CD4-positive, alpha-beta memory T cell (primary cell): ENCODE measurements at regions not wholly inside any gene's neighbourhood (a gene's known extent, or its start where the extent isn't known, plus 50 kb on each side); places are given as distances from the start of the nearest gene placed in this dataset.

Experiments
- CTCF ChIA-PET: fragments of 350-600 bp; sonication (Branson Sonifier 250); formaldehyde crosslinking; loops from one replicate; lab custom pipeline; 2021; ENCODE audit warnings: inconsistent platforms; ENCODE audit not compliant: partially characterized antibody; lab: Charles Lee
- POLR2A ChIA-PET: fragments of 350-600 bp; sonication (Branson Sonifier 250); formaldehyde crosslinking; loops from one replicate; lab custom pipeline; 2021; ENCODE audit not compliant: partially characterized antibody; lab: Charles Lee
- DNase-seq, 5 donors: peaks; one replicate each; pipeline versions ENCODE4 v3.0.0 to v3.0.0-alpha.2; 2020 to 2022; ENCODE audit warnings: mixed read lengths in 1 of 5
- H3K27ac ChIP-seq: one replicate; pipeline ENCODE4 v1.7.0; 2013; ENCODE audit warnings: low read depth, low read length
- H3K27me3 ChIP-seq: 2 replicates; pipeline ENCODE4 v1.7.0; 2013; ENCODE audit warnings: mild to moderate bottlenecking, low read length, moderate library complexity; ENCODE audit not compliant: insufficient read depth
- H3K36me3 ChIP-seq: 2 replicates; pipeline ENCODE4 v1.7.0; 2013; ENCODE audit warnings: mild to moderate bottlenecking, low read length, moderate library complexity; ENCODE audit not compliant: insufficient read depth
- H3K4me1 ChIP-seq: 2 replicates; pipeline ENCODE4 v1.7.0; 2013; ENCODE audit warnings: mild to moderate bottlenecking, low read length, moderate library complexity; ENCODE audit not compliant: insufficient read depth
- H3K4me3 ChIP-seq, 2 donors: one replicate each; pipeline ENCODE4 v1.7.0; 2013; ENCODE audit warnings: low read length in 2 of 2, mild to moderate bottlenecking in 1 of 2
- H3K9me3 ChIP-seq, 2 donors: one replicate each; pipeline ENCODE4 v1.7.0; 2013; ENCODE audit warnings: low read length in 2 of 2, control low read depth in 1 of 2; ENCODE audit not compliant: control insufficient read depth in 1 of 2
- H3K27ac Mint-ChIP-seq, 7 donors: one replicate each; pipeline ENCODE4 v1.8.0; 2020 to 2021; ENCODE audit warnings: mixed read lengths in 7 of 7, mild to moderate bottlenecking in 6 of 7, inconsistent platforms in 3 of 7, moderate library complexity in 3 of 7
- H3K27me3 Mint-ChIP-seq, 2 donors: one replicate each; pipeline ENCODE4 v1.8.0; 2020 to 2021; ENCODE audit warnings: mixed read lengths in 2 of 2
- H3K36me3 Mint-ChIP-seq, 2 donors: one replicate each; pipeline ENCODE4 v1.8.0; 2020 to 2021; ENCODE audit warnings: mixed read lengths in 2 of 2, inconsistent platforms in 1 of 2, mild to moderate bottlenecking in 1 of 2
- H3K4me1 Mint-ChIP-seq, 4 donors: one replicate each; pipeline ENCODE4 v1.8.0; 2020 to 2021; ENCODE audit warnings: mixed read lengths in 4 of 4, mild to moderate bottlenecking in 1 of 4
- H3K4me3 Mint-ChIP-seq, 8 donors: one replicate each; pipeline ENCODE4 v1.8.0; 2020 to 2021; ENCODE audit warnings: mixed read lengths in 8 of 8, mild to moderate bottlenecking in 7 of 8, moderate library complexity in 6 of 8, inconsistent platforms in 3 of 8
- H3K9me3 Mint-ChIP-seq, 8 donors: one replicate each; pipeline ENCODE4 v1.8.0; 2020 to 2021; ENCODE audit warnings: mixed read lengths in 8 of 8, mild to moderate bottlenecking in 5 of 8, inconsistent platforms in 3 of 8, moderate library complexity in 1 of 8
- intact Hi-C: fragments of 100-400 bp; cut with micrococcal nuclease; formaldehyde crosslinking; loops from one replicate; pipeline ENCODE4 v1.15.1; 2023

DNA sequence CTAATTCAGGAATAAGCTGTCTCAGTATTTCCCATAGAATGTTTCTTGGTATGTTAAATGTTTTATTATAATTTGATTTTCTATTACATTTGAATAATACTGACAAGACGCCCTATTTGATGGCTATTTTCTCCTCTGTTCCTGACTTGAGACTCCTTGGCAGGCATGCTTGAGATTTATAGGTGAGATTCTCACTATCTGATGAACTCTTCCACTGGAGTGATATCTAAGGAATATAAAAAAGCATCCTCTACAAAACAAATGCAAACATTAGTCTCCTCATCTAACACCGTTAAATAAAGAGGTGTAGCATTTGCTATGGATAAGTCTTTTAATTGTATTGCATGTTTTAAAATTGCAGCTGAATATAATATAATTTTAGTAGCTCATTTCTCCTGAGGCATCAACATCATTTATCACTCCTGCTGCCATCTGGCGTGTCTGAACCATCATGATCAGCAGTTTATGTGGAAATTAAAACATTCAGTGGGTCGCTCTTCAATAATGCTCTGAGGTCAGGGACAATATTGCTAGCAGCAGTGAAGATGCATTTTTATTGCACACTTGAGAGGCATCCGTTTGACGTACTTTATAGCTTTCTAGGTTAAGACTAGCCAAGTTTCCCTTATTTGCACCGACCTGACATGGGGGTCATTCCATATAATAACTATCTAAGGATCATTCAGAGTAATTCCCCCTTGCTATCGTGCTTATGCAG, 210.4 kb upstream of the GALNTL6 start:
- Histone ChIP-seq H3K36me3 (no peaks in the 10 kb centered on the region), H3K27ac (no peak overlapping the region), H3K4me3 (no peak overlapping the region), H3K9me3 (no peaks in the 10 kb centered on the region), H3K27me3 (no peaks in the 10 kb centered on the region), H3K4me1 (no peaks in the 10 kb centered on the region)
- intact Hi-C loops: no loop called here
- no peaks in the 10 kb centered on the region for H3K4me1 Mint-ChIP-seq
- DNase-seq: no peak
- no peaks in the 10 kb centered on the region for H3K36me3 Mint-ChIP-seq
- peaks cover 0 to 12% (median 7%) of the 10 kb centered on the region in 8 donors for H3K9me3 Mint-ChIP-seq
- no peak overlapping the region for H3K4me3 Mint-ChIP-seq
- no peak overlapping the region for H3K27ac Mint-ChIP-seq
- CTCF ChIA-PET: no interaction called here
- H3K27me3 Mint-ChIP-seq: no peaks in the 10 kb centered on the region
- POLR2A ChIA-PET: no interaction called here

DNA sequence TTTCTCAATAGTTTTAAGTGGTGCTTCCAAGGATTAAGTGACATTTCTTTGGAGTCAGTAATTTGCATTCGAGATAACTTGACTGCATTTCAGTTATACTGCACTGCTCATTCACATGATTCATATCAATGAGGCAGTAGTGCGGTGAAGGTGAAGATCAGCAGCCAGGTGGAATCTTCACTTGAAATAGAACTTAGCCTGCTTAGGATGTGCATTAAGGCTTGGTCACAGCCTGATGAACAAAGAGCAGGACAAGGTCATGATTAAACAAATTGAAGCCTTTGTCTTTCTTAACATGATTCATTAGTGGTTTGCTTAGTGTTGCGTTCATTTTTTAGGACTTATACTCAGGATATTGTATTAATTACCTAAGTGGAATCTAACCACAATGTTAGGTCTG, 212.1 kb upstream of the GALNTL6 start:
- CTCF ChIA-PET: no interaction called here

DNA sequence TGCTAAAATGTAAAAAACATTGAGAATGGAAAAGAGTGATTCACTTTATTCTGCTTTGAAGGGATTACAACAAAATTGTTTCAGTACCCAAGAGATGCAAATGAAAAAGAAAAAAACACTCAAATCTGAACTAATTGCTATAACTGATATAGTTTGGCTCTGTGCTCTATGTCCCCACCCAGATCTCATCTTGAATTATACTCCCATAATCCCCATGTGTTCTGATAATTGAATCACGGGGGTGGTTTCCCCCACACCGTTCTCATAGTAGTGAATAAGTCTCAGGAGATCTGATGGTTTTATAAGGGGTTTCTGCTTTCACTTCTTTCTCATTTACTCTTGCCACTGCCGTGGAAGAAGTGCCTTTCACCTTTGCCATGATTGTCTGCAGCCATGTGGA, 213.6 kb upstream of the GALNTL6 start:
- POLR2A ChIA-PET: no interaction called here
- no peaks in the 10 kb centered on the region for H3K36me3 ChIP-seq
- no peaks in the 10 kb centered on the region for H3K36me3 Mint-ChIP-seq
- no peaks in the 10 kb centered on the region for H3K27me3 Mint-ChIP-seq
- no peaks in the 10 kb centered on the region for H3K27me3 ChIP-seq
- CTCF ChIA-PET: no interaction called here
- H3K27ac Mint-ChIP-seq: no peak overlapping the region
- H3K4me1 ChIP-seq: no peaks in the 10 kb centered on the region
- no peaks in the 10 kb centered on the region for H3K4me1 Mint-ChIP-seq
- no peak overlapping the region for H3K27ac ChIP-seq
- H3K4me3 ChIP-seq: no peak overlapping the region
- H3K9me3 Mint-ChIP-seq: peaks cover 0 to 10% (median 6%) of the 10 kb centered on the region in 8 donors
- no peaks in the 10 kb centered on the region for H3K9me3 ChIP-seq
- no peak overlapping the region for H3K4me3 Mint-ChIP-seq
- intact Hi-C loops: no loop called here
- DNase-seq: no peak

More for the DNA sequence above, 212.1 kb upstream of the GALNTL6 start:
- H3K27ac ChIP-seq: no peak overlapping the region
- intact Hi-C loops: no loop called here
- H3K27me3 ChIP-seq: no peaks in the 10 kb centered on the region
- no peaks in the 10 kb centered on the region for H3K4me1 ChIP-seq
- Mint-ChIP-seq H3K36me3 (no peaks in the 10 kb centered on the region), H3K9me3 (peaks cover 0 to 10% (median 6%) of the 10 kb centered on the region in 8 donors), H3K27ac (no peak overlapping the region), H3K4me1 (no peaks in the 10 kb centered on the region), H3K27me3 (no peaks in the 10 kb centered on the region), H3K4me3 (no peak overlapping the region)
- no peak for DNase-seq
- no peak overlapping the region for H3K4me3 ChIP-seq
- no peaks in the 10 kb centered on the region for H3K9me3 ChIP-seq
- no peaks in the 10 kb centered on the region for H3K36me3 ChIP-seq
- POLR2A ChIA-PET: no interaction called here

- no peak for DNase-seq
- H3K27ac ChIP-seq: no peak overlapping the region
- Mint-ChIP-seq H3K9me3 (peaks cover 3 to 7% (median 5%) of the 10 kb centered on the region in 8 donors), H3K36me3 (no peaks in the 10 kb centered on the region), H3K4me3 (no peak overlapping the region), H3K4me1 (no peaks in the 10 kb centered on the region), H3K27ac (no peak overlapping the region), H3K27me3 (no peaks in the 10 kb centered on the region)
- no peaks in the 10 kb centered on the region for H3K27me3 ChIP-seq
- intact Hi-C loops: no loop called here
- no peaks in the 10 kb centered on the region for H3K9me3 ChIP-seq
- H3K4me3 ChIP-seq: no peak overlapping the region
- H3K36me3 ChIP-seq: no peaks in the 10 kb centered on the region
- ChIA-PET CTCF (no interaction called here), POLR2A (no interaction called here)
- no peaks in the 10 kb centered on the region for H3K4me1 ChIP-seq
Observed at GRCh38 chr4:171594293-171594692, 218.9 kb upstream of the GALNTL6 start.

DNA sequence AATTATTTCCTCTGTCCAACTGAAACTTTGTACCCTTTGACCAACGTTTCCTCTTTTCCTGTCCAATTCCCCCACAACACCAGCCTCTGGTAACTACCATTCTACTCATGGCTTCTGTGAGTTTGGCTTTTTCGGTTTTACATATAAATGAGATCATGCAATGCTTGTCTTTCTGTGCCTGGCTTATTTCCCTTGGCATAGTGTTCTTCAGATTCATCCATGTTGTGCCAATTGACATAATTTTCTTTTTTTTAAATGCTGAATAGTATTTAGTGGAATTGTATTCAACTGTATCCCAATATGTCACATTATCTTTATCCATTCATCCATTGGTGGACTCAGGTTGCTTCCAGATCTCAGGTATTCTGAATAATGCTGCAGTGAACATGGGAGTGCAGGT, 222.5 kb upstream of the GALNTL6 start:
- peaks cover 0 to 8% (median 5%) of the 10 kb centered on the region in 8 donors for H3K9me3 Mint-ChIP-seq
- H3K27me3 ChIP-seq: no peaks in the 10 kb centered on the region
- no peak for DNase-seq
- no peaks in the 10 kb centered on the region for H3K36me3 ChIP-seq
- no peak overlapping the region for H3K4me3 Mint-ChIP-seq
- H3K36me3 Mint-ChIP-seq: no peaks in the 10 kb centered on the region
- no peak overlapping the region for H3K4me3 ChIP-seq
- no peaks in the 10 kb centered on the region for H3K9me3 ChIP-seq
- no peaks in the 10 kb centered on the region for H3K27me3 Mint-ChIP-seq
- H3K4me1 ChIP-seq: no peaks in the 10 kb centered on the region
- no peaks in the 10 kb centered on the region for H3K4me1 Mint-ChIP-seq
- H3K27ac ChIP-seq: no peak overlapping the region
- ChIA-PET CTCF (no interaction called here), POLR2A (no interaction called here)
- intact Hi-C loops: no loop called here
- no peak overlapping the region for H3K27ac Mint-ChIP-seq

DNA sequence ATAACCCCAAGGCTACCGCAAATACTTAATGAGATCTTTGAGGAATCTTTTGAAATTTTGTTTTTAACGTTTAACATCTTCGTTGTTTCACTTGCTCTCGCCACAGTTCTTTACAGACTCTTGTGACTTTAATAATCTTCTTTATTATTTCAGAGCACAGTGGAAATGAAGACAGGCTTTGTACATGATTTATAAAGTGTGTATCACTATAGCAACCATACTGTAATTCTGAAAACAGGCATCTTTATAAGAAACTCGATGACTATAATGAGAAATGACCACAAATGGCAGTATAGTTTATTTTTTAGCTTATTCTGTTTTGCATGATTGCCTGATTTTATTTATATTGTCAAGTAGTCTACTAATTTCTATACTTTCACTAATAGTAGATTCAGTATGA, 224.4 kb upstream of the GALNTL6 start:
- Histone ChIP-seq H3K27ac (no peak overlapping the region), H3K9me3 (no peaks in the 10 kb centered on the region), H3K4me3 (no peak overlapping the region), H3K4me1 (no peaks in the 10 kb centered on the region), H3K36me3 (no peaks in the 10 kb centered on the region), H3K27me3 (no peaks in the 10 kb centered on the region)
- CTCF ChIA-PET: no interaction called here
- no peak for DNase-seq
- intact Hi-C loops: no loop called here
- Mint-ChIP-seq H3K9me3 (peaks cover 0 to 9% (median 5%) of the 10 kb centered on the region in 8 donors), H3K4me1 (no peaks in the 10 kb centered on the region), H3K4me3 (no peak overlapping the region), H3K27me3 (no peaks in the 10 kb centered on the region), H3K27ac (no peak overlapping the region), H3K36me3 (no peaks in the 10 kb centered on the region)
- POLR2A ChIA-PET: no interaction called here

DNA sequence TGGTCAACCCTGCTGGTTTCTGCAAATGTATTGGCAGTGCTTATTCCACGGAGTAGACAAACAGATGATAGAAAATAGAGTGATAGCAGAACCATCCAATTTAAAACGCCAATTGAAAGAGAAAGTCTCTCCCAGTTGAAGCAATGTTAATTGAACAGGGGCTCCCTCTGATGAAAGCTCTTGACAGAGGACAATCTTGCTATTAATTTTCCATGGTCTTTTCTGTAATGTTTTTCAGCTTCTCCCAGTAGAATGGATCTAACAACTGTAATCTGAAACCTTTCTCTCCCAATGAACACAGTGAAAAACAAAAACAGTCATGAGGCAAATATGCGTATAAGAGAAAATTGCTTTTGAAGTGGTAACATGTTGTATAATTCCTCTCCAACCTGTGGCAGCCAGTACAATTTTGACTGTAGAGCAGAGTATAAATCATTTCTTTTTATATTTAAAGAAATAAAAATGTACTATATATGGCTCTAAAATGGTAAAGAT, 225.1 kb upstream of the GALNTL6 start:
- Histone ChIP-seq H3K4me1 (no peaks in the 10 kb centered on the region), H3K4me3 (no peak overlapping the region), H3K27ac (no peak overlapping the region), H3K36me3 (no peaks in the 10 kb centered on the region), H3K27me3 (no peaks in the 10 kb centered on the region), H3K9me3 (no peaks in the 10 kb centered on the region)
- no peak for DNase-seq
- H3K36me3 Mint-ChIP-seq: no peaks in the 10 kb centered on the region
- H3K4me1 Mint-ChIP-seq: no peaks in the 10 kb centered on the region
- H3K9me3 Mint-ChIP-seq: peaks cover 0 to 6% (median 3%) of the 10 kb centered on the region in 8 donors
- H3K4me3 Mint-ChIP-seq: no peak overlapping the region
- intact Hi-C loops: no loop called here
- H3K27me3 Mint-ChIP-seq: no peaks in the 10 kb centered on the region
- no peak overlapping the region for H3K27ac Mint-ChIP-seq
- ChIA-PET POLR2A (no interaction called here), CTCF (no interaction called here)
